GM12873 (cell line): ENCODE measurements at regions not wholly inside any gene's neighbourhood (a gene's known extent, or its start where the extent isn't known, plus 50 kb on each side); places are given as distances from the start of the nearest gene placed in this dataset.

Source experiments
- TF ChIP-seq, protein P1 (sequence below): IDR thresholded peaks from 2 replicates; pipeline ENCODE4 v1.5.1; 2012; ENCODE audit warnings: low read depth, mild to moderate bottlenecking, moderate library complexity, low read length, control low read depth; ENCODE audit not compliant: insufficient read depth; ENCODE audit errors: missing control alignments

DNA sequence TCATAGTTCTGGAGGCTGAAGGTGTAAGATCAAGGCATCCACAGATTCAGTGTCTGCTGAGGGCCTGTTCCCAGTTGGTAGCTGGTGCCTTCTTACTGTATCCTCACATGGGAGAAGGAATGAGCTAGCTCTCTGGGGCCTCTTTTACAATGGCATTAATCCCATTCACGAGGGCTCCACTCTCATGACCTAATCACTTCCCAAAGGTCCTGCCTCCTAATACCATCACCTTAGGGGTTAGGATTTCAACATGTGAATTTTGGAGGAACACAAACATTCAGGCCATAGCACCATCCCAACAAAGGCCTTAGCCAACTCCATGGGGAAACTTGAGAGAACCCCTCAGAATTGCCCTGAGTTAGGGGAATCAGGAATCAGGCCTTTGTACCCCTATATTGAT, 66.1 kb upstream of the CREB5 start:
- TF ChIP-seq, protein P1, sequence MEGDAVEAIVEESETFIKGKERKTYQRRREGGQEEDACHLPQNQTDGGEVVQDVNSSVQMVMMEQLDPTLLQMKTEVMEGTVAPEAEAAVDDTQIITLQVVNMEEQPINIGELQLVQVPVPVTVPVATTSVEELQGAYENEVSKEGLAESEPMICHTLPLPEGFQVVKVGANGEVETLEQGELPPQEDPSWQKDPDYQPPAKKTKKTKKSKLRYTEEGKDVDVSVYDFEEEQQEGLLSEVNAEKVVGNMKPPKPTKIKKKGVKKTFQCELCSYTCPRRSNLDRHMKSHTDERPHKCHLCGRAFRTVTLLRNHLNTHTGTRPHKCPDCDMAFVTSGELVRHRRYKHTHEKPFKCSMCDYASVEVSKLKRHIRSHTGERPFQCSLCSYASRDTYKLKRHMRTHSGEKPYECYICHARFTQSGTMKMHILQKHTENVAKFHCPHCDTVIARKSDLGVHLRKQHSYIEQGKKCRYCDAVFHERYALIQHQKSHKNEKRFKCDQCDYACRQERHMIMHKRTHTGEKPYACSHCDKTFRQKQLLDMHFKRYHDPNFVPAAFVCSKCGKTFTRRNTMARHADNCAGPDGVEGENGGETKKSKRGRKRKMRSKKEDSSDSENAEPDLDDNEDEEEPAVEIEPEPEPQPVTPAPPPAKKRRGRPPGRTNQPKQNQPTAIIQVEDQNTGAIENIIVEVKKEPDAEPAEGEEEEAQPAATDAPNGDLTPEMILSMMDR, result no peak

GRCh38 chr7:28346676-28347363, 65.5 kb upstream of the CREB5 start:
- TF ChIP-seq, protein P1, result no peak

- TF ChIP-seq, protein P1, result no peak
Measured at GRCh38 chr7:28347475-28348318, 64.6 kb upstream of the CREB5 start.

- TF ChIP-seq, protein P1, result no peak
Measured at GRCh38 chr7:28348636-28349035, 63.7 kb upstream of the CREB5 start.

GRCh38 chr7:28349637-28350036, 62.7 kb upstream of the CREB5 start:
- TF ChIP-seq, protein P1, result no peak

DNA sequence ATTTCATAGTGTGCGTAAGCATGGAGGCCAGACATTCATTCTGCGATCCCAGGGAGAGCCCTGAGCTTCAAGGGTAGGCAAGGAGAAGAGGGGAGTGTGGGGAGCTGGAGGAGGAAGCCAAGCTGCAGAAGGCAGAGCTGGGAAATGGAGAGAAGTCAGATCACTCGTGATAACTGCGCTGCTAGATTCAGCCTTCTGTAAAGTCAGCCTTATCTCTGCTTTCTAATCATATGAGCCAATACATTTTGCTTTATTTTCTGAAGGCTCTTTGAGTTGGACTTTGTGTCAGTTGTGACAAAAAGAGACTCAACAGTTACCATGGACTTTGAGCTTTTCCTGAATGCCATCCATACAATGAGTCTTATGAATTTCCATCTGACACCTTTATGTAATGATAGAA, 61.7 kb upstream of the CREB5 start:
- TF ChIP-seq, protein P1, result no peak

GRCh38 chr7:28351450-28351849, 60.9 kb upstream of the CREB5 start:
- TF ChIP-seq, protein P1, result no peak
